K562 (cell line): ENCODE measurements at regions not wholly inside any gene's neighbourhood (a gene's known extent, or its start where the extent isn't known, plus 50 kb on each side); places are given as distances from the start of the nearest gene placed in this dataset.

Experiments
- ATAC-seq: fragments of 200-7000 bp; cut with Tn5 transposase; 3 replicates; pipeline ENCODE4 v1.9.1; 2020; ENCODE audit warnings: moderate library complexity
- BruUV-seq: library from RNA; stranded (reverse); fragments of 400-500 nt; replicated peaks from 2 replicates; lab custom pipeline; 2021; lab: Mats Ljungman, UMichigan
- CTCF ChIA-PET: fragments of 300-600 bp; formaldehyde crosslinking; extraction: SDS; loops from one replicate; lab custom pipeline; 2021; ENCODE audit warnings: low intra/inter-chr PET ratio; lab: Yijun Ruan, JAX
- POLR2A ChIA-PET: fragments of 300-600, 350-650 bp; sonication (Branson Sonifier 250); formaldehyde crosslinking; extraction: SDS; loops from one replicate; lab custom pipeline; 2021; ENCODE audit warnings: antibody characterized with exemption, inconsistent platforms; lab: Yijun Ruan, JAX
- DNase-seq, 4 experiments: peaks; one replicate each; pipeline versions ENCODE4 v3.0.0 to v3.0.0-alpha.2; 2011 to 2018; ENCODE audit warnings: low spot score in 3 of 4, mixed read lengths in 3 of 4; ENCODE audit errors: extremely low read depth in 1 of 4
- FAIRE-seq: peaks from 2 replicates; lab custom pipeline; 2011; peaks lifted over from hg19 to GRCh38; lab: Jason Lieb, UNC
- H2AFZ ChIP-seq: 2 replicates; pipeline ENCODE4 v1.6.0; 2011; ENCODE audit warnings: low read depth, low read length, control low read depth, inconsistent platforms
- H3K27ac ChIP-seq: fragments of 200-600 bp; 3 replicates; pipeline ENCODE4 v1.8.0; 2011; ENCODE audit warnings: low read depth, mild to moderate bottlenecking, control low read depth, inconsistent platforms, low read length, moderate library complexity, mixed read lengths; ENCODE audit errors: extremely low read depth
- H3K27me3 ChIP-seq, 2 experiments: fragments of 300-600 bp in 1 of 2; 2 replicates in 1 of 2; 3 replicates in 1 of 2; pipeline versions ENCODE4 v1.6.0 to v1.8.0; 2011; ENCODE audit warnings: inconsistent platforms in 2 of 2, low read length in 2 of 2, mild to moderate bottlenecking in 1 of 2, mixed read lengths in 1 of 2, moderate library complexity in 1 of 2; ENCODE audit not compliant: control insufficient read depth in 2 of 2, insufficient read depth in 2 of 2
- H3K36me3 ChIP-seq: fragments of 300-600 bp; 3 replicates; pipeline ENCODE4 v1.8.0; 2011; ENCODE audit warnings: mild to moderate bottlenecking, low read length, inconsistent platforms; ENCODE audit not compliant: control insufficient read depth, insufficient read depth
- H3K4me1 ChIP-seq, 2 experiments: fragments of 200-600 bp in 1 of 2; replicated peaks in 1 of 2; 2 replicates in 1 of 2; 3 replicates in 1 of 2; pipeline versions ENCODE4 v1.5.1 to v1.8.0; 2011; ENCODE audit warnings: inconsistent platforms in 2 of 2, low read length in 2 of 2, mild to moderate bottlenecking in 1 of 2, mixed read lengths in 1 of 2, moderate library complexity in 1 of 2; ENCODE audit not compliant: control insufficient read depth in 2 of 2, insufficient read depth in 2 of 2
- H3K4me2 ChIP-seq: 2 replicates; pipeline ENCODE4 v1.6.1; 2011; ENCODE audit warnings: low read length, control low read depth, inconsistent platforms, mixed read lengths; ENCODE audit not compliant: insufficient read depth
- H3K4me3 ChIP-seq: fragments of 200-600 bp; sonication (generic), shearing (Covaris generic); 2 replicates; pipeline ENCODE4 v1.5.1; 2016; ENCODE audit warnings: control low read depth, inconsistent platforms
- H3K79me2 ChIP-seq: fragments of 200-600 bp; 3 replicates; pipeline ENCODE4 v1.8.0; 2011; ENCODE audit warnings: low read length, inconsistent platforms; ENCODE audit not compliant: control insufficient read depth, insufficient read depth
- H3K9ac ChIP-seq, 2 experiments: 2 replicates each; pipeline versions ENCODE4 v1.6.0 to v1.6.1; 2011; ENCODE audit warnings: low read depth in 2 of 2, low read length in 2 of 2, control low read depth in 1 of 2, inconsistent platforms in 1 of 2, mild to moderate bottlenecking in 1 of 2, mixed read lengths in 1 of 2; ENCODE audit not compliant: insufficient read depth in 1 of 2
- H3K9me1 ChIP-seq: one replicate; pipeline ENCODE4 v1.6.0; 2011; ENCODE audit warnings: inconsistent platforms, mild to moderate bottlenecking, low read length, moderate library complexity; ENCODE audit not compliant: control insufficient read depth, insufficient read depth
- H3K9me3 ChIP-seq: replicated peaks from 2 replicates; pipeline ENCODE4 v1.5.1; 2011; ENCODE audit warnings: low read depth, low read length, inconsistent platforms; ENCODE audit not compliant: control insufficient read depth, insufficient read depth
- H4K20me1 ChIP-seq: replicated peaks from 2 replicates; pipeline ENCODE4 v1.6.1; 2011; ENCODE audit warnings: low read length, inconsistent platforms, mixed read lengths; ENCODE audit not compliant: control insufficient read depth, insufficient read depth
- CBX2 ChIP-seq: fragments of 200-600 bp; sonication (generic); IDR thresholded peaks from one replicate; pipeline ENCODE4 v1.6.1; 2012; ENCODE audit warnings: mild to moderate bottlenecking, low read length, inconsistent platforms; ENCODE audit not compliant: insufficient read depth, poor library complexity, severe bottlenecking
- GTF2B ChIP-seq: IDR thresholded peaks from 2 replicates; pipeline ENCODE4 v1.6.1; 2011; ENCODE audit not compliant: insufficient read length; ENCODE audit errors: extremely low read depth
- ZKSCAN1 ChIP-seq: fragments of 150-350 bp; IDR thresholded peaks from 2 replicates; pipeline ENCODE4 v1.6.1; 2016; ENCODE audit warnings: low read depth, low read length
- ZNF316 ChIP-seq: fragments of 450-650 bp; IDR thresholded peaks from 2 replicates; pipeline ENCODE4 v1.6.1; 2016
- WGBS: fragments of 100-300 bp; shearing (Covaris generic); methylation state at CpG from one replicate; pipeline ENCODE4 v1.1.6; 2016; ENCODE audit warnings: low coverage, mixed read lengths; ENCODE audit not compliant: insufficient coverage; ENCODE audit errors: missing lambda C conversion rate; 5-methylcytosine and 5-hydroxymethylcytosine counted together
- in situ Hi-C: fragments of 300-500 bp; cut with MboI; formaldehyde crosslinking; loops from 4 replicates; pipeline ENCODE4 v1.15.0; 2018; ENCODE audit warnings: inconsistent platforms, mixed read lengths
- intact Hi-C: fragments of 100-400 bp; cut with micrococcal nuclease; formaldehyde crosslinking; loops from 2 replicates; pipeline ENCODE4 v1.14.2; 2022

- no peak overlapping the region for H3K27ac ChIP-seq
- 0% methylated on average over 1 of the region's 1 CpG for WGBS
- no peaks in the 10 kb centered on the region for H3K27me3 ChIP-seq
- no peaks in the 10 kb centered on the region for H3K9me1 ChIP-seq
- no peaks in the 10 kb centered on the region for H4K20me1 ChIP-seq
- CTCF ChIA-PET = no interaction called here
- no TSS peak for BruUV-seq
- H2AFZ ChIP-seq = no peak overlapping the region
- peak; percentile 62; the same call in 1 of the 2 replicates for TF ChIP-seq ZNF316
- no peak for TF ChIP-seq GTF2B
- TF ChIP-seq, all 486 proteins: peak for 1
- Histone ChIP-seq H3K4me3 (no peak overlapping the region), H3K79me2 (no peaks in the 10 kb centered on the region), H3K4me1 (no peaks in the 10 kb centered on the region), H3K36me3 (no peaks in the 10 kb centered on the region), H3K4me2 (no peak overlapping the region), H3K9me3 (no peaks in the 10 kb centered on the region), H3K9ac (no peak overlapping the region)
- POLR2A ChIA-PET = no interaction called here
- FAIRE-seq (no peak), ATAC-seq (no peak), DNase-seq (no peak)
- in situ Hi-C loops = no loop called here
- intact Hi-C loops = no loop called here
Measured at GRCh38 chr11:26044389-26044788, 287.5 kb upstream of the ANO3 start.

- H3K9me1 ChIP-seq = no peaks in the 10 kb centered on the region
- no peaks in the 10 kb centered on the region for H3K79me2 ChIP-seq
- in situ Hi-C loops = no loop called here
- DNase-seq (no peak), ATAC-seq (no peak), FAIRE-seq (no peak)
- no peak overlapping the region for H2AFZ ChIP-seq
- H3K9me3 ChIP-seq = no peaks in the 10 kb centered on the region
- H3K27me3 ChIP-seq = no peaks in the 10 kb centered on the region
- POLR2A ChIA-PET = no interaction called here
- no peaks in the 10 kb centered on the region for H3K36me3 ChIP-seq
- no peaks in the 10 kb centered on the region for H4K20me1 ChIP-seq
- H3K4me2 ChIP-seq = no peak overlapping the region
- H3K4me1 ChIP-seq = no peaks in the 10 kb centered on the region
- H3K9ac ChIP-seq = no peak overlapping the region
- intact Hi-C loops = no loop called here
- no peak overlapping the region for H3K27ac ChIP-seq
- no peak overlapping the region for H3K4me3 ChIP-seq
- CTCF ChIA-PET = no interaction called here
- TF ChIP-seq ZKSCAN1 (no peak), CBX2 (no peak)
- no TSS peak for BruUV-seq
Measured at GRCh38 chr11:26045082-26045481, 286.8 kb upstream of the ANO3 start.
